Islet precursor cell (in vitro differentiated cells): ENCODE measurements at regions not wholly inside any gene's neighbourhood (a gene's known extent, or its start where the extent isn't known, plus 50 kb on each side); places are given as distances from the start of the nearest gene placed in this dataset.
A peak's percentile ranks its signal among the peaks of the same experiment; 100 is the strongest.

Experiments used
- DNase-seq: peaks from one replicate; pipeline ENCODE4 v3.0.0-alpha.2; 2018

DNA sequence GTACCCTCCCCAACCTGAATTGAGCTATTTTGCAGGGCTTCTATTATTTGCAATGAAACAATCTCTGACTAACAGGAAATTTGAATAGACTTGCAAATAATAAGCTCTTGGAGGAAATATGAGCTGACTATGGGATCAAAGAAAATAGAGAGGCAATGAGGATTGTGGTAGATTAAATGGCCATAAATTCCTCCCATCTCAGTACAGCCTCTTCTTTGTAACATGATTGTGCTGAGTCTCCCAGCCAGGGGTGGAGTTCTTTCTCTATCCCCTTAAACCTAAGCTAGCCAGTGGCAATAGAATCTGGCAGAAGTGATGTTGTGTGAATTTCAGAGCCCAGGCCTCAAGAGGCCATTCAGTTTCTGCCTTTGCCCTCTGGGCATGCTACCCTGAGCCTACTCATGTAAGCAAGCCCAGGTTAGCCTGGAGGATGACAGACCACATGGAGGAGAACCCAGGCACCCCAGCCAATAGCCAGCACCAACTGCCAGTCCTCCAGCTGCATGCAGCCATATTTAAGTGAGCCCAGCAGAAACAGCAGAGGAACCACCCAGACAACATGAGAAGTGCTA lies 86.8 kb upstream of the TP53I11 start:
- DNase-seq: no peak

DNA sequence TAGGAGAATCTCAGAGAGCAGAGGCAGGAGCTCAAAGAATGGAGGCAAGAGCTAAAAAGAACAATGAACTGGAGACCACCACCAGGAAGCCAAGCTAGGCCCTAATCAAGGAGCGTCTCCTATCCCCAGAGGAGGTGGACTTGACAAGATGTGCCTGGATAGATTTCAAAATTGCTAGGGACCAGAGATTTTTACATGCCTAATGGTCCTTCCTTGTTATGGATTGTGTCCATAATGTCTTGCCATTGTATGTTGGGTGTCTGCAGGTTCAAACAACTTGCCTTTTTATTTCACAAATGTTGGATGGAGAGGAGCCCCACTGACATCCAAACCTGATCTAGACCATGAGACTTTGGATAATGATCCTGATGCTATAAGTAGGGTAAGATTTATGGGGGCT lies 88.2 kb upstream of the TP53I11 start:
- DNase-seq: no peak

- no peak for DNase-seq
These were observed 90.9 kb upstream of the TP53I11 start for GRCh38 chr11:45041596-45041995.

DNA sequence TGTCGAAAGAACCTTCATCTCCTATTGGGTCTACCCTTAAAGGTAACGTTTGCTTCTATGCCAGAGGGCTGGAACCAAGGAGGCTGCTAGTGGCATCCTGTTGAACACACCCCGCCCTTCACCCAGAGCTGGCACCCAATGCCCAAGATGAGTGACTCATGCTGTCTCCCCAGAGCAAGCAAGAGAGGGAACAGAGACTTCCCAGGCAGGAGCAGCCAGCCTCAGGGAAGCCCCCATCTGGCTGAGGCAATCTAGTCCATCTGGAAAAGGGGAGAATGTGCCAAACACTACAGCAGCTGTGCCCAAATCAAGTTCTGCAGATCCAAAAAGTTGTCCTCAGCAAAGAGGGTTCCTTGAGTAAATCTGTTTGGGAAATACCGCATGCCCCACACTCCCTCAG lies 91.9 kb upstream of the TP53I11 start:
- no peak for DNase-seq

GRCh38 chr11:45043755-45044475 lies 93.2 kb upstream of the TP53I11 start:
- DNase-seq: no peak

- peak; percentile 79 for DNase-seq
These were observed 95.2 kb upstream of the TP53I11 start for GRCh38 chr11:45045683-45046471.

- no peak for DNase-seq
These were observed 97.7 kb upstream of the TP53I11 start for GRCh38 chr11:45048313-45048841.

- DNase-seq: no peak
These were observed 97.4 kb upstream of the PRDM11 start for GRCh38 chr11:45048870-45049691.

GRCh38 chr11:45050111-45050510 lies 96.3 kb upstream of the PRDM11 start:
- DNase-seq: no peak

DNA sequence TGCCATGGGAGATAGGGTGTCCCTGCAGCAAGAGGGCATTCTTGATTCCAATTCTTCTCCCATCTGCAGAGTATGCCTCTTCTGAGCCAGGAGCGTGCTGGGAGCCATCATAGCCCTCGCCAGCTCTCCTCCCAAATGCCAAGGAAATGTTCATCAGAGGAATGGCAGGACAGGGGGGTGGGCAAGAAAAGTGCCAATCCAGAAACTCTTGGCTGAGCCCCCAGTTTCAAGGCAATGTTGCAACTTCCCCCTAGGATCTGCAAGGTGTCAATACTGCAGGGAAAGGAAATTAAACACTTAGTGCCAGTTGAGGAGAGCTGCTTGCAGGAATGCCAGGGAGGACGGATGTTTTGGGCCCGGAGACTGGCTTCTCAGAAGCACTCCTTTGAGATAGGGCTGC lies 94.8 kb upstream of the PRDM11 start:
- DNase-seq: no peak

- DNase-seq: no peak
These were observed 94.1 kb upstream of the PRDM11 start for GRCh38 chr11:45052361-45052760.

DNA sequence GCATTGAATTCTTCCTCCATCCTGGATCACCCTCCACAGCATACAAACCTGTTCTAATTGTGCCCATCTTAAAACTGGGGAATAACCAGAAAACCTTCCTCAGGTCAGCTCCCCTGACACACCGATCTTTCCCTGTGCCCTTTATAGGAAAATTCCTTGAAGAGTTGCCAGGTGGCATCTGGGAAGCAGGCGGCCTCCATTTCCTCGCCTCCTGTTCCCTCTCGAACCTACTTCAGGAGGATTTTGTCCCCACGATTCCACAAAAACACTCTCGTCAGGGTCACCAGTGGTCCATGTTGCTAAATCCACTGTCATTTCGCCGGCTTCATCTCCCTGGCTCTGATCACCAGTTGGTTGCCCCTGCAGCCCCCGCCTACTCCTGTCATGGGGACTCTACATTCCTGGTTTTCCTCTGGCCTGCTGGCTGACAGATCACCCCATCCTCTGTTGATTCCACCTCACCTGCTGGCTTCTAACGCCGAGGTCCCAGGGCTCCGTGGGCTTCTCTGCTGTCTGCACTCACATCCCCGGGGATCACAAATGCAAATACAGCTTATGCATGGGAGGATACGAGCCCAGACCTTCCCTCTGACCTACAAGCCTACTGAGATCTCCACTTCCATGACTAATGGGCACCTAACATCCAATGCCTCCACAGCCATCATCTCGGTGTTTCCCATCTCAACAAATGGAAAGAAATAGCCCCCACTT lies 92.5 kb upstream of the PRDM11 start:
- DNase-seq: no peak

- DNase-seq: no peak
These were observed 91.5 kb upstream of the PRDM11 start for GRCh38 chr11:45054956-45055355.

GRCh38 chr11:45056529-45056928 lies 89.9 kb upstream of the PRDM11 start:
- DNase-seq: no peak

DNA sequence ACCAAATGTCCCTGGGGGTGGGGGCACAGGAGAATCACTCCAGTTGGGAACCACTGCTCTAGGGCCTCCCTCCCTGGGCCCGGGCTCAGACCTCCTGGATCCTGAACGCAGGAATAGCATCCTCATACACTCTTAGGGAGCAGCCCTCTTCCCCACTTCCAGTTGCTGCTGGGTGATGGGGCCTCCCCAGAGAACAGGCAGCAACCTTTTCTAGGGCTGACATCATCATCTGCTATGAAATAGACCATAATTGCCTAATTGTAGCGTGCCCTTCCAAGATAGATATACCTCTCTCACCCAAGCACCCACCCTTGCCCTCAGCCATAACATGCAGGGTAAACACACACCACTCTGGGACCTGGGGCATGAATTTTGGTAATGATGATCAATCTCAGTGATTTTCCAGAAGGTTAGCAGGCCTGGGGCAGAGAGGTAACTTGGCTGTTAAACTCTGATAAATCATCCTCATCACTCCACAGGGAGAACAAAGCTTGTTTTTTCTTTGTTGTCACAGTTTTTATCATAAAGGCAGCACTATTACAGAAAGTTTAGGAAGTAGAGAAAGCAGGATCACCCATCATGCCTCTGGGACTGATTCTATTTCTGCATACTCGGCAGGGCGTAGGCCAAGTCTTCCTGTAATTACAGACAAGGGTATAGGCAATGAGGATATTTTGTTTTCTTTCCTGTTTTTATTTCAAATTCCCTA lies 88.3 kb upstream of the PRDM11 start:
- DNase-seq: no peak

DNA sequence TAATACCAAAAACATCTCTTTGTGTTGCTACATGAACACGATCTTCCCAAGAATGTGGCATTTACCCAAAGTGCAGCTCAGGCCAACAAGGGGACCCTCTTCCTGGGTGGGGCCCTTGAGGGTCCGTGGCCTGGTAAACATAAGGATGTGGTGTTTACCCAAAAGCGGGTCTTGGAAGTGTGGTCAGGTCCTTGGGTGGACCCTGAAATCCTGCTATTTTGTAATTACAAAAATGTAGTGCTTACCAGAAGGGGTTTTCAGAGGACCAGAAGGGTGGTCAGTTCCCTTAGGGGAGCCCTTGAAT lies 87.8 kb upstream of the PRDM11 start:
- DNase-seq: no peak

DNA sequence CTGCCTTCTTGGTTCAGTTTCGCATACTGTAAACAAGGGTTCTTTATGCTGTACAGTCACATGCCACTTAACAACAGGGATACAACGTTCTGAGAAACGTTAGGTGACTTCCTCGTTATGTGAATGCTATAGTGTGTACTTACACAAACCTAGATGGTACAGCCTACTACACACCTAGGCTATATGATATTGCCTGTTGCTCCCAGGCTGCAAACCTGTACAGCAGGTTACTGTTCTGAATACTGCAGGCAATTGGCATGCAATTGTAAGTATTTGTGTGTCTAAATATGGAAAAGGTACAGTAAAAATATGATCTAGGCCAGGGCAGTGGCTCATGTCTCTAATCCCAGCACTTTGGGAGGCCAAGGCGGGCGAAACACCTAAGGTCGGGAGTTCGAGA lies 85.7 kb upstream of the PRDM11 start:
- DNase-seq: no peak

DNA sequence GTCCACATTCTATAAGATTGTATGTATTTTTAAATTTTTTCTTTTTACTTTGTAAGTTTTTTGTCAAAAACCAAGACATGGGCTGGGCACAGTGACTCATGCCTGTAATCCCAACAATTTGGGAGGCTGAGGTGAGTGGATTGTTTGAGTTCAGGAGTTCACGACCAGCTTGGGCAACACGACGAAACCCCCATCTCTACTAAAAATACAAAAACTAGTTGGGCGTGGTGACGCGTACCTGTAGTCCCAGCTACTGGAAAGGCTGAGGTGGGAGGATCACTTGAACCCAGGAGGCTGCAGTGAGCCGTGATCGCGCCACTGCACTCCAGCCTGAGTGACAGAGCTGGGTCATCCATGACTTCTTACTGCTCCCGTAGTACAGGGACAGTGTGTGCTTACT lies 84.8 kb upstream of the PRDM11 start:
- no peak for DNase-seq

DNA sequence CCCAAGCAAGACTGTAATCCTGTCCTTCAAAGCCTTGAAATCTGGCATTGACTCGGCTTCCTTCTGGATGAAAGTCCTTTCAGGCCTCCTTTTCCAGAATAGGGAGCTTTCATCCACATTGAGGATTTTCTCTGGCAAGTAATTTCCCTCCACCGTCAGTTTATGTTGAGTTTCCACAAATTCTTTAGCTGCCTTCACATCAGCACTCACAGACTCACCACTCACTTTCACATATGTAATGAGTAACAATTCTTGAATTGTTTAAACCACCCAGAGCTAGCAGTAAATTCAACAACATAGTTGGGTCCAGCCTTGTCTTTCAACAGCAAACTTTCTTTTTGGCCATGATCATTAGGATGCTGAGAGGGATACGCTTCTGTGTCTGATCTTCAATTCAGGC lies 84.3 kb upstream of the PRDM11 start:
- no peak for DNase-seq

DNA sequence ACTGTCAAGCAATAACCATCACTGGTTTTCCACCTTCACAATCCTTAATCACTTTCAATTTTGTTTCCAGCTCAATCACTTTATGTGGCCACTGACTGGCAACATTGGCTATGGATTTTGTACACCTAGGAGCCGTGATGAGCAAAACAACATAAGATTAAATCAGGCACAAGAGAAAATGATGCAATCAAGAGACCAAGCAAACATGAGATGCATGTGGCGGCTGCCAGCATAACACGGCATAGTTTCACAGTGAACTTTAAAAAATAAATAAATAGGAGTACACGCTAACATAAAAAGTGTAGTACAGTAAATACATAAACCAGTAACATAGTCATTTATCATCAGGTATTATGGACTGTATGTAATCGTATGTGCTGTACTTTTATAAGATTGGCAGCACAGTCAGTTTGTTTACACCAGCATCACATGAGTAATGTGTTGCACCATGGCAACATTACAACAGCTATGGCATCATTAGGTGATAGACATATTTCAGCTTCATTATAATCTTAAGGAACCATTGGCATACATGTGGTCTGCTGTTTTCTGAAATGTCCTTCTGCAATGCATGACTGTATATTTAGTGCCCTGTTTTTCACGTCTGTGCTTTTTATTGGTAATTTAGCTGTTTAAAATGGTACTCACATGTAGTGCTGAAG lies 83.3 kb upstream of the PRDM11 start:
- DNase-seq: no peak

- DNase-seq: no peak
These were observed 82.8 kb upstream of the PRDM11 start for GRCh38 chr11:45063669-45064068.
